ENCODE measurements at regions not wholly inside any gene's neighbourhood (a gene's known extent, or its start where the extent isn't known, plus 50 kb on each side); places are given as distances from the start of the nearest gene placed in this dataset.

DNA sequence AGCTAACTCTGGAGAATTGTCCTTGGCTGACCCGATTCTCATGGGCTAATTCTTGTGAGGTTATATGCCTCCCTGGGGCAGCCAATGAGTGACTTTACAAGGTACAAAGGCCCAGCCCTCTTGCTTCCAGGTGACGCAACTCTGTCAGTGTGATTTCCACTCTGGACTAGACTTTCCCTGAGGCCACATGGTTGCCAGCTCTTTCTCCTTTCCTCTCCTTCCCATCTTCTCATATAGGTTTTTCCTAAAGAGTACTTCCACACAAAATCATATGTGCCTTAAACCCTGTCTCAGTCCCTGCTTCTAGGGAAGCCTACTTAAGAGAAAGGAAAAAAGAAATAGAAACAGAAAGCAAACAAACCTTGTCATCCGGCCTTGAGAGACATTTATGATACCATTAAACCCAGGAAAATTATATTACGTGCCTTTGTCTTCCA is 226.2 kb upstream of the ZSWIM2 start:
- H3K4me3 ChIP-seq (ENCODE audit: control insufficient read depth in 2 of 3, extremely low read depth in 1 of 3, insufficient read depth in 2 of 3, low read depth in 1 of 3, low read length in 3 of 3): no peak overlapping the region
- no peak for FAIRE-seq
- H2AFZ ChIP-seq (ENCODE audit: control insufficient read depth, low read length): no peak overlapping the region
- H3K9me1 ChIP-seq (ENCODE audit: control insufficient read depth, extremely low read depth, insufficient read depth, low read length): no peaks in the 10 kb centered on the region
- H3K9me3 ChIP-seq (ENCODE audit: control insufficient read depth, low read depth, low read length): no peaks in the 10 kb centered on the region
- no peaks in the 10 kb centered on the region for H3K4me1 ChIP-seq (ENCODE audit: control insufficient read depth, extremely low read depth, insufficient read depth, low read length)
- H3K27ac ChIP-seq (ENCODE audit: control insufficient read depth, insufficient read depth, low read length): no peak overlapping the region
- H3K27me3 ChIP-seq (ENCODE audit: control insufficient read depth, extremely low read depth, insufficient read depth, low read length): no peaks in the 10 kb centered on the region
- H4K20me1 ChIP-seq (ENCODE audit: control insufficient read depth, extremely low read depth, insufficient read depth, low read length): no peaks in the 10 kb centered on the region
- no peaks in the 10 kb centered on the region for H3K36me3 ChIP-seq (ENCODE audit: control insufficient read depth in 2 of 2, extremely low read depth in 1 of 2, insufficient read depth in 2 of 2, low read length in 2 of 2)
- no peak overlapping the region for H3K4me2 ChIP-seq (ENCODE audit: control insufficient read depth, extremely low read depth, insufficient read depth, low read depth, low read length)
- no peak for TF ChIP-seq EZH2 (IDR thresholded peaks at IDR 0.05; ENCODE audit: low read length)
- dilution Hi-C loops (cut with MboI; ENCODE audit: extremely low pct_ligation_motif_present, low sequenced_read_pairs): no loop called here
- no peak overlapping the region for H3K9ac ChIP-seq (ENCODE audit: control insufficient read depth, extremely low read depth, insufficient read depth, low read length)
- no peaks in the 10 kb centered on the region for H3K79me2 ChIP-seq (ENCODE audit: control insufficient read depth, insufficient read depth, low read length)
- no peak for DNase-seq (ENCODE audit: low read depth, low spot score)

DNA sequence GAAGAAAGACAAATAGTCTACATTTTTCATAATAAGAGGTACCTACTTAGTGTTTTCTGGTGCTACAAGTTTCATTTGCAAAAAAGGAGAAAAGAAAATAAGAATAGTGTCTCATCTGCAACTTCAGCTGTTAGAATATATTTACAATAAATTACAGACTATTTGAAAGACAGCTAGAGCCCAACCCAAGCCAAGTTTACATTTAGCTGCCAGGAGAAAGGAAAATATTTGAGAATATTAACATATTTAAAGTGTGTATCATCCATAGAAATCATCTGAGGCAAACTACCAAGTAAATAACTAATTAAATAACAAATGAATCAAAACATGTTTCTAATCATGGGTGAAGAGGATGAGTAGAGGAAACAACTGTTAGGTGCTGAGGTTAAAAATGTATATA is 209.2 kb upstream of the ZSWIM2 start:
- TF ChIP-seq, protein P1, sequence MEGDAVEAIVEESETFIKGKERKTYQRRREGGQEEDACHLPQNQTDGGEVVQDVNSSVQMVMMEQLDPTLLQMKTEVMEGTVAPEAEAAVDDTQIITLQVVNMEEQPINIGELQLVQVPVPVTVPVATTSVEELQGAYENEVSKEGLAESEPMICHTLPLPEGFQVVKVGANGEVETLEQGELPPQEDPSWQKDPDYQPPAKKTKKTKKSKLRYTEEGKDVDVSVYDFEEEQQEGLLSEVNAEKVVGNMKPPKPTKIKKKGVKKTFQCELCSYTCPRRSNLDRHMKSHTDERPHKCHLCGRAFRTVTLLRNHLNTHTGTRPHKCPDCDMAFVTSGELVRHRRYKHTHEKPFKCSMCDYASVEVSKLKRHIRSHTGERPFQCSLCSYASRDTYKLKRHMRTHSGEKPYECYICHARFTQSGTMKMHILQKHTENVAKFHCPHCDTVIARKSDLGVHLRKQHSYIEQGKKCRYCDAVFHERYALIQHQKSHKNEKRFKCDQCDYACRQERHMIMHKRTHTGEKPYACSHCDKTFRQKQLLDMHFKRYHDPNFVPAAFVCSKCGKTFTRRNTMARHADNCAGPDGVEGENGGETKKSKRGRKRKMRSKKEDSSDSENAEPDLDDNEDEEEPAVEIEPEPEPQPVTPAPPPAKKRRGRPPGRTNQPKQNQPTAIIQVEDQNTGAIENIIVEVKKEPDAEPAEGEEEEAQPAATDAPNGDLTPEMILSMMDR (optimal IDR thresholded peaks at IDR 0.05 in 1 of 3, IDR thresholded peaks at IDR 0.05 in 1 of 3, conservative IDR thresholded peaks at IDR 0.05 in 1 of 3; ENCODE audit: extremely low read depth in 1 of 3, insufficient read depth in 2 of 3, low read length in 3 of 3): no peak
- TF ChIP-seq EZH2 (IDR thresholded peaks at IDR 0.05; ENCODE audit: low read length): no peak
- no peaks in the 10 kb centered on the region for H3K9me1 ChIP-seq (ENCODE audit: control insufficient read depth, extremely low read depth, insufficient read depth, low read length)
- H3K27me3 ChIP-seq (ENCODE audit: control insufficient read depth, extremely low read depth, insufficient read depth, low read length): no peaks in the 10 kb centered on the region
- no peak overlapping the region for H3K9ac ChIP-seq (ENCODE audit: control insufficient read depth, extremely low read depth, insufficient read depth, low read length)
- dilution Hi-C loops (cut with MboI; ENCODE audit: extremely low pct_ligation_motif_present, low sequenced_read_pairs): no loop called here
- H3K36me3 ChIP-seq (ENCODE audit: control insufficient read depth in 2 of 2, extremely low read depth in 1 of 2, insufficient read depth in 2 of 2, low read length in 2 of 2): no peaks in the 10 kb centered on the region
- no peak overlapping the region for H2AFZ ChIP-seq (ENCODE audit: control insufficient read depth, low read length)
- H4K20me1 ChIP-seq (ENCODE audit: control insufficient read depth, extremely low read depth, insufficient read depth, low read length): no peaks in the 10 kb centered on the region
- H3K79me2 ChIP-seq (ENCODE audit: control insufficient read depth, insufficient read depth, low read length): no peaks in the 10 kb centered on the region
- H3K4me2 ChIP-seq (ENCODE audit: control insufficient read depth, extremely low read depth, insufficient read depth, low read depth, low read length): no peak overlapping the region
- H3K9me3 ChIP-seq (ENCODE audit: control insufficient read depth, low read depth, low read length): no peaks in the 10 kb centered on the region
- H3K4me1 ChIP-seq (ENCODE audit: control insufficient read depth, extremely low read depth, insufficient read depth, low read length): no peaks in the 10 kb centered on the region
- FAIRE-seq (no peak), DNase-seq (ENCODE audit: low read depth, low spot score) (no peak)
- no peak overlapping the region for H3K27ac ChIP-seq (ENCODE audit: control insufficient read depth, insufficient read depth, low read length)
- no peak overlapping the region for H3K4me3 ChIP-seq (ENCODE audit: control insufficient read depth in 2 of 3, extremely low read depth in 1 of 3, insufficient read depth in 2 of 3, low read depth in 1 of 3, low read length in 3 of 3)

DNA sequence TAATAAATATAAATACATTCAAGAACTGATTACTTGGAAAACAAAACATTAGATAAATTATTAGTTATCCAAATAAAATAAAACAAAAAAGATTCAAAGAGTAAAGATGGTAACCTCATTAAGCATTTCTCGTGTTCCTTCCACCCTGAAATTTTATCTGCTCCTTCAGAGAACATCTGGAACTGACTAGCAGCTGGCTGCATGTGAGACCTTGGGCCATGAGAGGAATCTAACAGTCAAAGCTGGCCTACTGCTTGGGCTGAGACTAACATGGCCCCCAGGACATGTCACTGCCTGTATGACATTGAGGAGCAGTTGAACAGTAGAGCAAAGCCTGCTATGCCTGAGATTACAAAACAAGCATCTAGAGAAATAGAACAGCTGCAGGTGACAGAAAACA is 208.5 kb upstream of the ZSWIM2 start:
- no peaks in the 10 kb centered on the region for H3K27me3 ChIP-seq (ENCODE audit: control insufficient read depth, extremely low read depth, insufficient read depth, low read length)
- no peak overlapping the region for H3K27ac ChIP-seq (ENCODE audit: control insufficient read depth, insufficient read depth, low read length)
- no peak overlapping the region for H3K9ac ChIP-seq (ENCODE audit: control insufficient read depth, extremely low read depth, insufficient read depth, low read length)
- H3K79me2 ChIP-seq (ENCODE audit: control insufficient read depth, insufficient read depth, low read length): no peaks in the 10 kb centered on the region
- H3K4me3 ChIP-seq (ENCODE audit: control insufficient read depth in 2 of 3, extremely low read depth in 1 of 3, insufficient read depth in 2 of 3, low read depth in 1 of 3, low read length in 3 of 3): no peak overlapping the region
- no peak overlapping the region for H3K4me2 ChIP-seq (ENCODE audit: control insufficient read depth, extremely low read depth, insufficient read depth, low read depth, low read length)
- no peaks in the 10 kb centered on the region for H3K36me3 ChIP-seq (ENCODE audit: control insufficient read depth in 2 of 2, extremely low read depth in 1 of 2, insufficient read depth in 2 of 2, low read length in 2 of 2)
- dilution Hi-C loops (cut with MboI; ENCODE audit: extremely low pct_ligation_motif_present, low sequenced_read_pairs): no loop called here
- TF ChIP-seq, protein P1 (optimal IDR thresholded peaks at IDR 0.05 in 1 of 3, IDR thresholded peaks at IDR 0.05 in 1 of 3, conservative IDR thresholded peaks at IDR 0.05 in 1 of 3; ENCODE audit: extremely low read depth in 1 of 3, insufficient read depth in 2 of 3, low read length in 3 of 3): no peak
- TF ChIP-seq EZH2 (IDR thresholded peaks at IDR 0.05; ENCODE audit: low read length): no peak
- FAIRE-seq: no peak
- H4K20me1 ChIP-seq (ENCODE audit: control insufficient read depth, extremely low read depth, insufficient read depth, low read length): no peaks in the 10 kb centered on the region
- no peaks in the 10 kb centered on the region for H3K9me3 ChIP-seq (ENCODE audit: control insufficient read depth, low read depth, low read length)
- H2AFZ ChIP-seq (ENCODE audit: control insufficient read depth, low read length): no peak overlapping the region
- DNase-seq (ENCODE audit: low read depth, low spot score): no peak
- no peaks in the 10 kb centered on the region for H3K9me1 ChIP-seq (ENCODE audit: control insufficient read depth, extremely low read depth, insufficient read depth, low read length)
- H3K4me1 ChIP-seq (ENCODE audit: control insufficient read depth, extremely low read depth, insufficient read depth, low read length): no peaks in the 10 kb centered on the region

Measured in keratinocyte (primary cell).